Stimulated activated CD8-positive, alpha-beta memory T cell treated with anti-CD3 and anti-CD28 coated beads, Interleukin-4, amount 100 ng/mL, for 4 hours (primary cell): ENCODE measurements at regions not wholly inside any gene's neighbourhood (a gene's known extent, or its start where the extent isn't known, plus 50 kb on each side); places are given as distances from the start of the nearest gene placed in this dataset.
"Not testable (repeated sequence)": the region's sequence is repeated elsewhere in the genome, so short reads cannot be mapped to it uniquely, and the experiment has no call there.

Source experiments
- DNase-seq, 2 donors: peaks; one replicate each; pipeline ENCODE4 v3.0.0-alpha.2; 2020; ENCODE audit warnings: low read depth in 2 of 2, low spot score in 1 of 2

- not testable (repeated sequence) for DNase-seq
Measured at GRCh38 chr3:110507570-110507969, 564.0 kb upstream of the NECTIN3 start.

DNA sequence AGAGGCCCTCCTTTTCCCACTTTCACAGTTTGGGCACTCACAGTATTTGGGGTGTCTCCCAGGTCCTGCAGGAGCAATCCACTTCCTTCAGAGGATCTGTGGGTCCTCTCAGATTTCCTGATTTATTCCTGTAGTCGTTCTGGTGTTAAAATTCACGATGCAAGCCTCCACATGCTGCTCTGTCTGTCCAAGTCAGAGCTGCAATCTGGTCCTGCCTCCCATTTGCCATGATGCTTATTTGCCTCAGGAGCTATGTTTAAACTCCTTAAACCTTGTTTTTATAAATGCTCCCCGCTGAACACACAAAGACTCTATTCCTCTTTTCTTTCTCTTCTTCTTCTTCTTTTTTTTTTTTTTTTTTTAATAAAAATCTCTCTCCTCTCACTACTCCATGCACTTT is 558.7 kb upstream of the NECTIN3 start:
- no peak for DNase-seq

GRCh38 chr3:110518031-110518430 is 553.6 kb upstream of the NECTIN3 start:
- DNase-seq = no peak

DNA sequence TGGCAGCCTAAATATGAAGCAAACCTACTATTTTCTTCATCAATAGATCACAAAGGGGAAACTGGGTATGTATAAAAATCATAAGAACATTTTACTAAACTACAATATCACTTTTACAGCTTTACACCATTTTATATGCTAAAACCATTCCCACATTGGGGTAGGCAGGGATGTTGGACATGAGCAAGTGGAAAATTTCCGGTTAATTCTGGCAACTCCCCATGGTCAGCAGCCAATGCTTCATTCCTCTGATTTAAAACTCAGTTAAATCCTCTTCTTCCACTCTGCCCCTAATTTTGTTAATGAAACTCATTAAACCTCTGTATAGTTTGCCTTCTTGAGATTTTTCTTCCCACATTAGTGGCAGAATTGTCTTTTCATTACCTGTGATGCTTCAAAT is 552.5 kb upstream of the NECTIN3 start:
- no peak for DNase-seq

DNA sequence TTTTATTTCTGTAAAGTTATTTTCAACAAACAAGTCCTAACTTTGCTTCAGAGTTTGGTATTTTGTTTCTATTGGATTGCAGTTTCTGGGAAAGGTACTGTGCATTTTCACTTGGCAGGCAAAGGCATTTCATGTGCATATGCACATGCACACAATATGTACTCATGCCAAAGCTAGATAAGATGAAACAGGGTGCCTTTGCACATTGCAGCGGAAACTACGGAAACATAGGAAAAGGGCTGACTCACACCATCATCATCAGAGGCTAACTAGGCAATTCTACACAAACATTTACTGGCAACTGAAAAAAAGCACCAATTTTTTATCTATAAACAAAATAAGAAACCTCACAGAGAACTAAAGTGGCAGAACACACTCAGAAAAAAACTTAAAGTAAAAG is 550.6 kb upstream of the NECTIN3 start:
- DNase-seq = no peak

DNA sequence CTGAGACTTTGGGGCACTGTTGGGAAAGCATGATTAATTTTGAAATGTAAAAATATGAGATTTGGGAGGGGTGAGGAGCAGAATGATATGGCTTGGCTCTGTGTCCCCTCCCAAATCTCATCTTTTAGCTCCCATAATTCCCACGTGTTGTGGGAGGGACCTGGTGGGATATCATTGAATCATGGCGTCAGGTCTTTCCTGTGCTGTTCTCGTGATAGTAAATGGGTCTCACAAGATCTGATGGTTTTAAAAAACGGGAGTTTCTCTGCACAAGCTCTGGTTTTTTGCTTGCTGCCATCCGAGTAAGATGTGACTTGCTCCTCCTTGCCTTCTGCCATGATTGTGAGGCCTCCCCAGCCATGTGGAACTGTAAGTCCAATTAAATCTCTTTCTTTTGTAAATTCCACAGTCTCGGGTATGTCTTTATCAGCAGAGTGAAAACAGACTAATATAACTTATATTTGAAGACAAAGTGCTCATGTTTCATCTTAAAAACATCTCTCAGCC is 546.0 kb upstream of the NECTIN3 start:
- DNase-seq = not testable (repeated sequence)

- DNase-seq = no peak
Measured at GRCh38 chr3:110526777-110527727, 544.6 kb upstream of the NECTIN3 start.

GRCh38 chr3:110528305-110529121 is 543.1 kb upstream of the NECTIN3 start:
- DNase-seq = no peak

- no peak for DNase-seq
Measured at GRCh38 chr3:110530902-110531301, 540.7 kb upstream of the NECTIN3 start.

GRCh38 chr3:110533089-110533488 is 538.5 kb upstream of the NECTIN3 start:
- DNase-seq = no peak

GRCh38 chr3:110542552-110543150 is 529.0 kb upstream of the NECTIN3 start:
- no peak for DNase-seq

DNA sequence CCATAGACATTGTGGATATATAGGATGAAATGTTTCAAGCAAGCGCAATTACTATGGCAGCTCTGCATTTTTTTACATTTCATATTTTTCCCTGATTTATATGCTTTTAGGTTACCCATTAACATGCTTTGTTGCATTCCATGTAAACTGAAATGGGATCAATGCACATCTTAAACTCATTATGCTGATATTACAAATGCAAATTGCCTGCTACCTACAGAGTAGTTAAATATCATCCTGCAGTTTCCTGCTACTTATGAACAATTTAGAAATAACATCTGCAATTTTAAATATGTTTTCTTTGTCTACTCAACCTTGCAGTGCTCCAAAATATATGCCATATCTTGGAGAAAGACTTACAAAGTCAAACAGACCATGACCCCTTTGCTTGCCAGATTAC is 526.9 kb upstream of the NECTIN3 start:
- DNase-seq = no peak

DNA sequence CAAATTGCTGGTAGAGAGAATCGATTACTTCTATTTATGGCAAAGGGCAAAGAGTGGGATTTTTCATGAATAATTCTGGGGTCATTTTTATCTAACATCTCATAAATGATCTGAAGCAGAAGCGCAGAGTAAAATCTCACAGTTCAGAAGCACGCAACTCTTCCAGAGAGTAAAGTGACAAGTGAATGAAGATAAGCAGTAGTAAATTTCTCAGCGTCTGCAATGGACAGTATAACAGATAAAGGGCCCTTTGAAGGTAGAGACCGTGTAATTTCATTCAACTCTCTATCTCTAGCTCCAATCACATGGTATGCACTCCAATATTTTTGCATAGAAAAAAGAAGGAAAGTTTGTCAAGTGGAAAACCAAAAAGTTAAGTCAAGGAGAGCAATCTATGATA is 521.1 kb upstream of the NECTIN3 start:
- DNase-seq = no peak

GRCh38 chr3:110562621-110563020 is 509.0 kb upstream of the NECTIN3 start:
- no peak for DNase-seq

- DNase-seq = no peak
Measured at GRCh38 chr3:110564674-110565073, 506.9 kb upstream of the NECTIN3 start.

DNA sequence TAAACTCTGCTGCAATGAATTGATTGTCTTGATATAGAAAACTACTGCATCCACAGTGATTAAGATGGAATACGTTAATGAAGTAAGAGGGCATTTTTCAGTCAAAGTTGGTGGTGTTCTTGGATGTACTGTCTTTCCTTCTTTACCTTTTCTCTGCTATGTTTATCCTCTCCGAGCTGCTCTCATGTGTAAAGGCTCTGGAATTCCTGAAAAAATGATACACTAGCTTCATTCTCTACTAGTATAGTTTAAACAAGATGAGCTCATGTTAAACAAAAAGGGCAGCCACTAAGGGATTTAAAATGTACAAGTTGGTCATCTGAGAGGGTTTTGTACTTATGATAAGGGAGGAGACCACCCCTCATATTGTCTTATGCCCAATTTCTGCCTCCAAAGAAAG is 504.6 kb upstream of the NECTIN3 start:
- no peak for DNase-seq

DNA sequence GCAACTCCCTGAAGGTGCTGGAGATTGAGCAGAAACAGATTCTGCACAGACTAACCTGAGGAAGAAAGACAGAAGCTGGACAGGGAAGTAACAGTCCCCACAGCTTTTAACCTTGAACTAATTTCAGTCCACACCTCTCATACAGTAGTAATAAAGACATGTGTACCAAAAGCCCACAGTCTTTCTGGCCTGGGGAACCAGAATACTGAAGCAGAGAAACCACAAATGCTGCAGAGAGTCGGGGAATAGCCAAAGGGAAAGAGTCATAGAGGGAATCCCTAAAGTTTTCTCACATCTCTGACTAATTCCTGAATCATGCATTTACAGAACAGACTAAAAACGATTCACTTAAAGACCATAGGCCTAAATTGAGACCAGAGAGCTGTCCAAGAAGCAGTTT is 503.4 kb upstream of the NECTIN3 start:
- DNase-seq = no peak

DNA sequence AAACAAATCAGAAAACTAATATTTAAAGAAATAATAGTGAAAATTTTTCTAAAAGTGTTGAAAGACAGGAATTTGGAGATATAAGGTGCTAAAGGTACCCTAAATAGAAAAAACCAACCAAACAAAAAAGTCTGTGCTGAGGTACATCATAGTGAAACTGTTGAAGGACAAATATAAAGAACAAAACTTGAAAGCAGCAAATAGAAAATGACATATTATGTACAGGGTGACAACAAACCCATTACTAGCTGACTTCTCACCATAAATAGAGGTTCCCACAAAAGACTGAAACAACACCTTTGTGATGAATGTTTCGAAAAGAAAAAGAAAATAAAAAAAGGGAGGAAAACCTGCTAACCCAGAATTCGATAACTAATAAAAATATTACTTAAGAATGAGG is 502.5 kb upstream of the NECTIN3 start:
- DNase-seq = no peak

- DNase-seq = no peak
Measured at GRCh38 chr3:110575702-110576101, 495.9 kb upstream of the NECTIN3 start.

DNA sequence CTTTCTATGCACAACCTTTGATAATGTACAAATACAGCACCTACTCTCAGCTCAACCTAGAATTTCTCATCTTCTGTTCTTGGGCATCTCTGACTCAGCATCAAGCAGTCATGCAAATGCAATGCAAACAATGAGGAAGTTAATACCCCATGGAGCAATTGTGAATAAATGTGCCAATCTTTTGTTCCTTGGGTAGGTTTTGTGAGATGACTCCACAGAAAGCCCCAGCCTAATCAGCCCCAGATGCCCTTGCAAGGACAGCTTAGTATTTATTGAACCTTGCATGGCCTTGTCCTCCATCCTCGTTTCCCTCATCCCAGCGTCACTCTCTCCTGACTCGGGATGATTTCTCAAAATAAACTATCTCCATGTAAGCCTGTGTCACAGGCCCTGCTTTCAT is 494.7 kb upstream of the NECTIN3 start:
- no peak for DNase-seq

- no peak for DNase-seq
Measured at GRCh38 chr3:110577854-110578253, 493.8 kb upstream of the NECTIN3 start.
